Progenitor cell of endocrine pancreas (in vitro differentiated cells): ENCODE measurements at regions not wholly inside any gene's neighbourhood (a gene's known extent, or its start where the extent isn't known, plus 50 kb on each side); places are given as distances from the start of the nearest gene placed in this dataset.

Experiments used
- DNase-seq: peaks from one replicate; pipeline ENCODE4 v3.0.0; 2021; ENCODE audit warnings: low spot score; ENCODE audit not compliant: unreplicated experiment
- H3K27ac Mint-ChIP-seq: 2 replicates; pipeline ENCODE4 v1.8.0; 2021; ENCODE audit warnings: mild to moderate bottlenecking, moderate library complexity, mixed read lengths
- H3K27me3 Mint-ChIP-seq: 2 replicates; pipeline ENCODE4 v1.8.0; 2021; ENCODE audit warnings: mixed read lengths
- H3K36me3 Mint-ChIP-seq: 2 replicates; pipeline ENCODE4 v1.8.0; 2022; ENCODE audit warnings: mixed read lengths; ENCODE audit not compliant: insufficient read depth
- H3K4me1 Mint-ChIP-seq: 2 replicates; pipeline ENCODE4 v1.8.0; 2021; ENCODE audit warnings: low read depth, mixed read lengths
- H3K4me3 Mint-ChIP-seq: 2 replicates; pipeline ENCODE4 v1.8.0; 2021; ENCODE audit warnings: low read depth, mild to moderate bottlenecking, moderate library complexity, mixed read lengths
- H3K9me3 Mint-ChIP-seq: 2 replicates; pipeline ENCODE4 v1.8.0; 2021; ENCODE audit warnings: low read depth, mixed read lengths
- CTCF ChIP-seq: fragments of 200-600 bp; sonication (generic); IDR thresholded peaks from one replicate; pipeline ENCODE4 v1.5.0; 2021; ENCODE audit warnings: antibody characterized with exemption, mild to moderate bottlenecking; ENCODE audit not compliant: unreplicated experiment

DNA sequence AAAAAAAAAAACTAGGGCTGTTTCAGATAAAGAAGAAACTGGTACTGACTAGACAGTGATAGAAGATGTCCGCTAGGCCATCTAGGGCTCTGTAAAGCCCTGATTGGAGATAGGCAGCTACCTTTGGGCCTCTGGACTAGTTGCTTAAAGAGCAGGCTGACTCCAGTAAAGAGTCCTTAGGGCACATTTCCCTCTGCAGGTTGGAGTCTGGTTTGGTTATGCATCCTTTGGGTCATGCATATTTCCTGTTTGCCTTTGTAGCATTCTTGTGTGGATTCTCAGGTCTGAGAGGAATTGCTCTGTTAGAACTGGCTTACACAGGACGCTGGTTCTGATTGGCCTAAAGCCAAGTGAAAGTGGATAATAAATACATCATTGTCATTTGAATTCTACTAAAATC lies 165.5 kb upstream of the LRRN1 start:
- no peak for TF ChIP-seq CTCF
- H3K4me3 Mint-ChIP-seq: no peak overlapping the region
- peaks cover 4% of the 10 kb centered on the region for H3K9me3 Mint-ChIP-seq

DNA sequence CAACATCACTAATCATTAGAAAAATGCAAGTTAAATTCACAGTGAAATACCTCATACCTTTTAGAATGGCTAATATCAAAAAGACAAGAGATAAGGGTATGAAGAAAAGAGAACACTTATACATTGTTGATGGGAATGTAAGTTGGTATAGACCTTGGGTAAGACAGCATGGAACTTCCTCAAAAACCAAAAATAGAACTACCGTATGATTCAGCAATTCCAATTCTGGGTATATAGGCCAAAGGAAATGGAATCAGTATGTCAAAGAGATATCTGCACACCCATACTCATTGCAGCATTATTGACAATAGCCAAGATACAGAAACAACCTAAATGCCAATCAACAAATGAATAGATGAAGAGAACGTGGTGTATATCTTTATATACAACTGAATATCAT lies 166.8 kb upstream of the LRRN1 start:
- TF ChIP-seq CTCF: no peak
- Mint-ChIP-seq H3K4me1 (peaks cover 6% of the 10 kb centered on the region), H3K9me3 (peaks cover 4% of the 10 kb centered on the region), H3K4me3 (no peak overlapping the region), H3K36me3 (no peaks in the 10 kb centered on the region), H3K27me3 (no peaks in the 10 kb centered on the region), H3K27ac (no peak overlapping the region)
- DNase-seq: no peak

More for the DNA sequence above, 165.5 kb upstream of the LRRN1 start:
- Mint-ChIP-seq H3K4me1 (peaks cover 3% of the 10 kb centered on the region), H3K36me3 (no peaks in the 10 kb centered on the region), H3K27me3 (no peaks in the 10 kb centered on the region), H3K27ac (no peak overlapping the region)
- no peak for DNase-seq

DNA sequence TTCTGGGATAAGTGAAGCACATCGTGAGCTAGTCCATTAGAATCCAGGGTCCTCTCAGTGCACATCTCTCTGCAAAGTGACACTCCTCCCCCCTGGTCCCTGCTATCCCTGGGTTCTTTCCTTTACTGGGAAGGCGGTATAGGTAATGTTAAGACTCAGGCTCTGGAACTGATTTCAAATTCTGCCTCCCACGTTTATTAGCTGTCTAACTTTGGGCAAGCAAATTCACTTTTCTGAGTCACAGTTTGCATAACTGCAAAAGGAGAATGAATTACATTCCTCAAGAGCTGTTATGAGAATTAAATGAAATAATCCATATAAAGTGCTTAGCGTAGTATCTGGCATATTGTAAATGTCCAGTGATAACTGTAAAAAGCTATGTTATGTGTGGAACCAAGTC lies 168.1 kb upstream of the LRRN1 start:
- H3K4me1 Mint-ChIP-seq: peaks cover 8% of the 10 kb centered on the region
- no peak for TF ChIP-seq CTCF
- no peak for DNase-seq
- no peaks in the 10 kb centered on the region for H3K36me3 Mint-ChIP-seq
- no peak overlapping the region for H3K4me3 Mint-ChIP-seq
- H3K27me3 Mint-ChIP-seq: peaks cover 2% of the 10 kb centered on the region
- H3K9me3 Mint-ChIP-seq: peaks cover 4% of the 10 kb centered on the region
- H3K27ac Mint-ChIP-seq: no peak overlapping the region

- Mint-ChIP-seq H3K4me3 (no peak overlapping the region), H3K9me3 (peaks cover 4% of the 10 kb centered on the region), H3K27ac (no peak overlapping the region), H3K27me3 (peaks cover 6% of the 10 kb centered on the region), H3K4me1 (peaks cover 8% of the 10 kb centered on the region), H3K36me3 (no peaks in the 10 kb centered on the region)
- no peak for TF ChIP-seq CTCF
- DNase-seq: no peak
Observed at GRCh38 chr3:3629911-3630310, 169.3 kb upstream of the LRRN1 start.

DNA sequence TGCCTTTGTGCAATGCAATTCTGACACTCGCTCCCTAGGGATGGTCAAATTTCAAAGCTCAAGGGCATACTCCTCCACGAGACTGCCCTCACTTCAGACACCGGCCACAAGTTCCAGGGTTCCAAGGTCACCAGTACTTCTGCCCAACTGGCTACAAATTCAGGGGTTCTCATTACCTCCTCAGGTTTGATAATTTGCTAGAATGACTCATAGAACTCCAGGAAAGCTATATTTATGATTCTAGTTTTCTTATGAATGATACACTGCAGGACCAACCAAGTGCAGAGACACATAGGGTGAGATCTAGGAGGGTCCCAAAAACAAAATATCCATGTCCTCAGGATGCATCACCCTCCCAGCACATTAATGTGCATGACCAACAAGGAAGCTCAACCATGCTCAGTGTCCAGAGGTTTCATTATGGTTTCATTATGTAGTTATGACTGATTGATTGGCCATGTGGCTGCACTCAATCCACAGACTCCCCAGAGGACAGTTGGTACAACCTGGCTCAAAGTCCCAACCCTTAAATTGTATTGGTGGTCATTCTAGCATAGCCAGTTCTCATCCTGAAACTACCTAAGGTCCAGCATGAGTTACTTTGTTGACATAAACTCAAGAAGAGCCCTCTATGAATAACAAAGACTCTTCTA lies 170.4 kb upstream of the LRRN1 start:
- TF ChIP-seq CTCF: no peak
- Mint-ChIP-seq H3K36me3 (peaks cover 2% of the 10 kb centered on the region), H3K9me3 (peaks cover 12% of the 10 kb centered on the region), H3K4me3 (no peak overlapping the region), H3K27ac (no peak overlapping the region), H3K27me3 (peaks cover 6% of the 10 kb centered on the region), H3K4me1 (peaks cover 8% of the 10 kb centered on the region)
- no peak for DNase-seq
